ENCODE measurements at regions not wholly inside any gene's neighbourhood (a gene's known extent, or its start where the extent isn't known, plus 50 kb on each side); places are given as distances from the start of the nearest gene placed in this dataset.

DNA sequence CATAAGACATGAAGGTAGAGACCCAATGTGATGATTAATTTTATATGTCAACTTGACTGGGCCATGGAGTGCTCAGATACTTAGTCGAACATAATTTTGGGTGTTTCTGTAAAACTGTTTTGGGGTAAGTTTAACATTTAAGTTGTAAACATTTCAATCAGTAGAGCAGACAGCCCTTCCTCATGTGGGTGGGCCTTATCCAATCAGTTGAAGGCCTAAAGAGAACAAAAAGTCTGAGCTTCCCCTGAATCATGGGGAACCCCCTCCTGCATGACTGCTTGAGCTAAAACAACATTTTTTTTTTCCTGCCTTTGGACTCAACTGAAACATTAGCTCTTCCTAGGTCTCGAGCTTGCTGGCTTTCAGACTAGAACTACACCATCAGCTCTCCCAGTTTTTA is 327.3 kb upstream of the SOX9 start:
- TF ChIP-seq CTCF (IDR thresholded peaks at IDR 0.05; ENCODE audit: insufficient read depth, low read length, poor library complexity, severe bottlenecking) (no peak), EZH2phosphoT487 (conservative IDR thresholded peaks at IDR 0.05; ENCODE audit: low read length) (no peak)
